HG02678 (cell line): ENCODE measurements at regions not wholly inside any gene's neighbourhood (a gene's known extent, or its start where the extent isn't known, plus 50 kb on each side); places are given as distances from the start of the nearest gene placed in this dataset.
"Not testable (repeated sequence)": the region's sequence is repeated elsewhere in the genome, so short reads cannot be mapped to it uniquely, and the experiment has no call there.

Experiments used
- ATAC-seq: cut with Tn5 transposase; IDR thresholded peaks from one replicate; pipeline ENCODE4 v1.9.1; 2021; ENCODE audit warnings: mild to moderate bottlenecking, moderate library complexity; ENCODE audit not compliant: unreplicated experiment

GRCh38 chr3:152891678-152892077, 56.7 kb downstream of the P2RY1 start:
- no peak for ATAC-seq

DNA sequence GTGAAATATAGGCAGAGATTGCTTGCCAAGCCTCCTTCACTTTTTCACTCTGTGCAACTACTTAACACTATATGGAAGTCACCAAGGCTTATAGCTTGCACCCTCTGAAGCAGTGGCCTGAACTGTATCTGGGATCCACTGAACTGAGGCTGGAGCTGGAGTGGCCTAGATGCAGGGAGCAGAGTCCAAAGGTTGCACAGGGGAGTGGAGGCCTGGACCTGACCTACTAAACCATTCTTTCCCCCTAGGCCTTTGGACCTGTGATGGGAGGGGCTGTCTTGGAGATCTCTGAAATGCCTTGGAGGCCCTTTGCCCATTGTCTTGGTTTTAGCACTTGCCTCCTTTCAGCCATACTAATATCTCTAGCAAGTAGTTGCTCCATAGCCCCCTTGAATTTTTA, 57.5 kb downstream of the P2RY1 start:
- ATAC-seq = no peak

- no peak for ATAC-seq
These were observed 58.7 kb downstream of the P2RY1 start for GRCh38 chr3:152893647-152894046.

- no peak for ATAC-seq
These were observed 64.4 kb downstream of the P2RY1 start for GRCh38 chr3:152899306-152899705.

GRCh38 chr3:152902141-152902669, 67.3 kb downstream of the P2RY1 start:
- ATAC-seq = no peak

DNA sequence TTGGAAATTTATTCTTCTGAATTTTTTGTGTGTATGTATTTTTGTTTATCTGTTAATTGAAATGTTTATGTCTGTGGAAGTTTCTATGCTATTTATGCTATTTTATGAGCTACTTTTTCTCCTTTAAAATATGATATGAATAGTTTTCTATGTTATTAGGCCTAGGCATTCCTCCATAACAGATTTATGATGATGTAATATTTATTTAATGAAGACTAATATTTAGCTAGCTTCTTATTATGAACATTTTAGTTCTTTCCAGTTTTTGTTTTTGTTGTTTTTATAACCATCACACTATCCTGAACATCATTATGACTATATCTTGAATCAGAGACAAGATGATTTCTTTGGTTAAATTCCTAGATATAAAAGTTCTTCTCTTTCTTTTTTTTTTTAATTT, 70.7 kb downstream of the P2RY1 start:
- ATAC-seq = no peak

DNA sequence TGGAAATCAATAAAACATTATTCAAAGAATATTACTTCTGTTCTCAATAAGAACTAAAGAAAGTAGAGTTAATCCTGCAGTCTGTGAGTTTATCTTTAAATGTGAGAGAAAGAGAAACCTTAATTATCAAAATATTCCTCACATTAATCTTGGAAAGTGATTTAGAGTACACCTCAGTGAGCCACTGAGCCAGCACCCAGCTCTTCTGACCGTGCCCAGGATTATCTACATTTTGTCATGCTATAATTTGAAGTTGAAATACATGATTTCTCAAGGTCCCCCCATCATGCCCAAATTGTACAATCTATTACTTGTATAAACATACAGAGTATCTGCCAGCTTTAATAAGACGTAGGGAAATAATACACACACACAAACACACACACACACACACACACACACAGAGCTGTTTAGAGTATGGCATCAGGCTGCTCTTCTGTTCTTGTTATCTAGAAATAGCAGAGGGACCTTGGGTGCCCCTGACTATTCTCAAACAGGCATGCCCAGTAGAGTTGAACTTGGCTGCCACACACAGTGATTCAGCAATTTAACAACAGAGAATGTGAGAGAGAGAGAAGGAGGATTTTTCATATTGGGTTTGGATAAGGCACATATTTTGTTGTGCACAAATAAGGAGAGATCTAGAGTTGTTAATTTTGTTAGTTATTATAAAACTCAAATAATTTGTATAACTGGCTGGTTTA, 74.4 kb downstream of the P2RY1 start:
- ATAC-seq = no peak

GRCh38 chr3:152910211-152910610, 75.3 kb downstream of the P2RY1 start:
- ATAC-seq = no peak

DNA sequence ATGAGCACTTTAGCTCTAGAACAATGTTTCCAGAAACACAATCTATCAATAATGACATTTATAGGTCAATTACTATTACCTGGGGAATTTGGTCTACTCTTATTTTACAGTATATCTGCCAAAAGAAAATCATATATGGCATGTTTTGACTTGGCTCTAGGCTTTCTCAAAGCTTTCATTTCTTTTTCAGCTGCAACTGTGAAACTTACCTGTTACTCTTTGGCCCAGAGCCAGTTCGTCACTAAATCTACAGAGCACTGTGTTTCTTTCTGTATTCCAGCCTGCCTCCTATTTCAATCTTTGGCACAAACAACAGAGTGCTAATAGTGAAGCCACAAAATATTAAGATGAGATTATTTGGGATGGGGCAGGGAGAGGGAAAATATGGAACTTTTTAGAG, 76.0 kb downstream of the P2RY1 start:
- ATAC-seq = no peak

DNA sequence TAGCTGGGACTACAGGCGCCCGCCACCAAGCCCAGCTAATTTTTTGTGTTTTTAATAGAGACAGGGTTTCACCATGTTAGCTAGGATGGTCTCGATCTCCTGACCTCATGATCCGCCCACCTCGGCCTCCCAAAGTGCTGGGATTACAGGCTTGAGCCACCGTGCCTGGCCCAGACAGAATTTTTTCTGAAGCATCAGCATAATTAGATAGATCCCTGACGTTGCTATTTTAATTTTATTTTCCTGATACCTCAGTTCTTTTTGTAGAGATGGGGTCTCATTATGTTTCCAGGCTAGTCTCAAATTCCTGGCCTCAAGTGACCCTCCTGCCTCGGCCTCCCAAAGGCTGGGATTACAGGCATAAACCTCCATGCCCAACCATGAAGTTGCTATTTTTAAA, 79.8 kb downstream of the P2RY1 start:
- not testable (repeated sequence) for ATAC-seq

DNA sequence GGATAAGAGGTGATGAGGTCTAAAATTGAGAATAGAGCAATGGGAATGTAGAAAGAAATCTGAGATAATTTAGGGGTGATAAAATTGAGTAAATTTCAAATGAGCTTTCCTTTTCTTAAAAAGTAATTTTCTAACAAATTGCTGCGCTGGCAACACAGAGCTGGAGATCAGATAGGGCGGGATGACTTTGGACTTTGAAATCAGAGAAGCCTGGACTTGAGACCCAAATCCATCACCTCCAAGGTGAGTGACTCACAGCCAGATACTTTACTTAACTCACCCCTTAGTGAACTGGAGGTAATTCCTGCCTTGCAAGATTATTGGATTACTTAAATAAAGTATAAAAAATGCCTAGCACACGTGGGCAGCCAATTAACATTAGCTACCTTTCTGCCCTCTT, 80.8 kb downstream of the P2RY1 start:
- no peak for ATAC-seq

DNA sequence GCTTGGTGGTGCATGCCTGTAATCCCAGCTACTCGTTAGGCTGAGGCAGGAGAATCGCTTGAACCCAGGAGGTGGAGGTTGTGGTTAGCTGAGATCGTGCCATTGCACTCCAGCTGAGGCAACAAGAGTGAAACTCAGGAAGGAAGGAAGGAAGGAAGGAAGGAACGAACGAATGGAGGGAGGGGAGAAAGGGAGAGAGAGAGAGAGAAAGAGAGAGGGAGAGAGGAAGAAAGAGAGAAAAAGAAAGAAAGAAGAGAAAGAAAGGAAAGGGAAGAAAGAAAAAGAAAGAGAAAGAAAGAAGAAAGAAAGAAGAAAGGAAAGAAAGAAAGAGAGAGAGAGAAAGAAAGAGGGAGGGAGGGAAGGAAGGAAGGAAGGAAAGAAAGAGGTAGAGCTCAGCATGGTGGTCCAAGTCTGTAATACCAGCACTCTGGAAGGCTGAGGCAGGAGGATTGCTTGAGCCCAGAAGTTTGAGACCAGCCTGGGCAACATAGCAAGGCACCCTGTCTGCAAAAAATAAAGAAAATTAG, 81.9 kb downstream of the P2RY1 start:
- no peak for ATAC-seq

GRCh38 chr3:152921351-152921750, 86.4 kb downstream of the P2RY1 start:
- ATAC-seq = no peak

GRCh38 chr3:152922554-152922953, 87.6 kb downstream of the P2RY1 start:
- no peak for ATAC-seq

GRCh38 chr3:152927131-152927530, 92.2 kb downstream of the P2RY1 start:
- ATAC-seq = no peak

GRCh38 chr3:152930516-152930915, 95.6 kb downstream of the P2RY1 start:
- no peak for ATAC-seq

DNA sequence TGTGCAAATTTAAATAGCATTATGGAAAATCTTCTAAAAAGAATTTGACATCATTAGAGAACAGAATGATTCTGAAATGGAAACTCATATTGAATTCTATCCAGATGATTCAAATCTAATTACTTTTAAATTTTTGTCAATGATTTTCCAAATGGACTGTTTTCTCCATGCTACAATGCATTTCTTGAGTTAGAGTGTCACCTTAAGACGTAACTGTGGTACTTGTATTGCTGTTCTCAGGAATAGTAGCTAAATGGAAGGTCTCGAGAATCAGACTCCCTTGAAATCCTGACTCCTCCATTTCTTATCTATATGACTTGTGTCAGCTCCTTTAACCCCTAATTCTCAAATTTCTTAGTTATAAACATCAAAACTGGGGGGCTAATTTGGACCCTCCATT, 102.3 kb downstream of the P2RY1 start:
- ATAC-seq = no peak

- no peak for ATAC-seq
These were observed 104.2 kb downstream of the P2RY1 start for GRCh38 chr3:152938974-152939636.

- ATAC-seq = no peak
These were observed 106.9 kb downstream of the P2RY1 start for GRCh38 chr3:152941859-152942258.

DNA sequence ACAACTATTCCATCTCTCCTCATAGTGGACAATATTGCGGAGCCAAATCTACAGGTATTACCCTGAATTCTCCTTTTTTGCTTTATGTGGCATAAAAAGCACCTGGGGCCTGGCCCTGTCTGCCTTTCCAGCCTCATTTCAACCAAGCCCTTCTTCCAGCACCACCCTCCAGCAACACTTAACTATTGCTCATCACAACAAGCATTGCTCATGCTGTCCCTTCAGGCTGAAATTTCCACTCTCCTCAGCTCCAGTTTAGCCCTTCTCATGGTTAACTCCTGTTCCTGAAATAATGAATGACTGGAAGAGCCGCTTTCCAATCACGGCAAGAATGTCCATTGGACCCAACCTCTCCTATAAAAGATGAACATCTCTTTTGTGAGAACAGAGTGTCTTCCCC, 107.4 kb downstream of the P2RY1 start:
- no peak for ATAC-seq

DNA sequence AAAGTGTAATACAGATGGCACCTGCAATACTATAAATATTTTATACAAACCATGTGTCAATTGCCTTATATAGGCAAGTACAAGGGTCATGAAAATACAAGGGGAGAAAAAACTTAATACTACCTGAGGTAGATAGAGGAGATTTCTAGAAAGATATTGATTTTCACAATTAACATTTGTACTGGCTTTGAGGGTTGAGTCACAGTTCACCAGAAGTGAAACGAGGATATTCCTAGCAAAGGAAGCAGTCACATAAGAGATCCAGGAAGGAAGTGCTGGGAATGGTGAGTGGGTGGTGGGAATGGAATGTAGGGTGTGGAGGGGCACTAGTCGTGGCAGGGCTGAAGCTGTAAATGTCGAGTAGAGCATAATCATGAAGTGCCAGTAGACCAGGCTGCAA, 108.7 kb downstream of the P2RY1 start:
- ATAC-seq = no peak

DNA sequence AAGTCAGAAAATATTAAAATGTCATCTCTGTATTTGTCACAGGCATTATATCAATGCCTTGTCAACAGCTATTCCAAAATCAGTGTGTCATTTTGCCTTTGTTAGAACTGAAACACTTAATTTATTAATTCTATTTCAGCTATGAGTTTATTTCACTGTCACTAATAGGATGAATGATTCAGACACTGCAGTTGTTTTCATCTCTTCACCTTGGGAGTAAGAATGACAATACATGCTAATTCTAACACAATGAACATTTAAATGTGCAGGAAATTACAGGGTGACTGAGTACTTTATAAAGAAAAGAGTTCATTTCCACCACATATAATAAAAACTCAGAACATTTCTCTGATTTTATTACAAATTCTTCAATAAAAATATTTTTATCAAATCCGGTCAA, 109.7 kb downstream of the P2RY1 start:
- ATAC-seq = no peak
